ENCODE measurements at regions not wholly inside any gene's neighbourhood (a gene's known extent, or its start where the extent isn't known, plus 50 kb on each side); places are given as distances from the start of the nearest gene placed in this dataset.

DNA sequence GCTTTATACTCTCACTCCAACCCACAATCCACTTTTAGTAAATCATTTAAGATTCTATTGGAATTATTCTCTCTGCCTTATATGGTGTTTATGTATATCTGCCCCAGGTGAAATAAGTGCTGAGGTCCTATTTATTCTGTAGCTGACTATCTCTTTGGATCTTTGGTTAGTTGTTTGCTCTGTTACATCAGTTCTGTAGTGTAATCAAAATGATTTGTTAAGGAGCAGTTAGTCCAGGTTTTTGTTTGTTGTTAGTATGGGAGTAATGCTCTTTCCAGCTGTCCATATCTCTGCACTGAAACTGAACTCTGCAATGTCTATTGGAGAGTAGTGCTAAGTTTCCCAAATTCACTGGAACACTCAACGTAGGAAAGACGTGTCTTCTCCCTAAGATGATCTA, 615.8 kb downstream of the SNAPC1 start:
- no peak for DNase-seq (ENCODE audit: low read depth in 2 of 2)

GRCh38 chr14:62381311-62382070, 619.3 kb downstream of the SNAPC1 start:
- DNase-seq (ENCODE audit: low read depth in 2 of 2), result no peak

DNA sequence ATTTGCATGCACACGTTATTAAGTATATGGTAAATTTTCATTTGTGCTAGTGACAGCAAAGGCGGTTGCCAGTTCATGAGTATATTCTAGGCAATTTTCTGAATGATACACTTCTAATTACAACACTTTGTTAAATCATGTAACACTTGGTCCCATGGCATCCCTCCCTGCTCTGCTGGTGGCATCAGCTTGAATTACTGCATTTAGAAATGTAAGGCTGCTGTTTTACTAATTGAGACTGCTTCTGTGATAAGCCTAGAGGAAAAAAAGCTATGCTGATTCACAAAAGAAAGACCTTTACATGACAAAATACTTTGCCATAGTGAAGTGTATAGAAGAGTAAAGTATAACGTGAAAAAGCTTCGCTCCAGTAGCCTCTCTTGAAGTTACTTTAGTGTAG, 636.1 kb downstream of the KCNH5 start:
- no peak for DNase-seq (ENCODE audit: low read depth in 2 of 2)

GRCh38 chr14:62409626-62410300, 635.5 kb downstream of the KCNH5 start:
- DNase-seq (ENCODE audit: low read depth in 2 of 2), result no peak

DNA sequence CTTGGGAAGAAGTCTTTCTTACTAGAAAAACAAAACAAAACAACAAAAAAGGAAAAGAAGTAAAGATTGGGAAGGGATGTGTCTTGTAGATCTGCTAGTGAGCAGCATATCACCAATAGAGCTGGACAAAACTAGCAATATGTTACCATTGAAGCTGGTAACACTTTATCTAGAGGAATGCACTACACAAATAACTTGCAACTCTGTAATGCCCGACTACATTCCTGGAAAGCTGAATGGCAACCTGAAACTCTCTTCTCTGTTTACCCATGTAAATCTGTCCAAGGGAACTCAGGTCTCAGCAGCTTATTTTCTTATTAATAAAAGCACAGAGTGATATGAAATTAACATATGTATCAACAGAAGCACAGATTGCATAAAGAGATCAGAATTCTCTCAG, 624.4 kb downstream of the KCNH5 start:
- DNase-seq (ENCODE audit: low read depth in 2 of 2), result no peak

DNA sequence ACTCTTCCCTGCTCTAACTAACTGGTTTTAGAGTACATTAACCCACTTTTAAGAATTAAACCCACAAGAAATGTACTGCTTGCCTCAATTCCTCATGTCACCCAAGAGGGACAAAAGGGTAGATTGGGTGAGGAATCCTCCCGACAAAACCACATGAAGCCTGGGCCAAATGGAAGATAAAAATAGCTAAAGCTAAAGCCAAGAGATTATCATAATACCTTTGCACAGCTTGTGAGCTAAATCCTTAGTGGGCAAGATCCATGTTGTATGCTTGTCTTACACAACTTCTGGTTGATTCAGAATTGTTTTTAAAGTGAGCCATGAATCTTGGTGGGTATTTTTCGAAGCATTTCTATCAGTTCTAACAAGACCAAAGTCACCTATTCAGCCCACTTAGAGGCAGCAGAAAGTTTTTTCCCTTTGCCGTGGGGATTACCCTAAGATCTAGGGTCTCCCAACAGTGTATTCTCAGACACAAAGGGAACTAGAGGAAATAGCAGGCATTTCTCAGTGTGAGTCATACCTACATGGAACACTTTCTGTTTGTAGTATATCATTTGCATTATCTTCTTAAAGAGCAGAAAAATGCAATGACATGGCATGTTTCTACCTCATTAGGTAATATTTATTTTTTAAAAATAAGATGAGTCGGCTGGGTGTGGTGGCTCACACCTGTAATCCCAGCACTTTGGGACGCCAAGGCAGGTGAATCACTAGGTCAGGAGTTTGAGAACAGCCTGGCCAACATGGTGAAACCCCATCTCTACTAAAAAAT, 616.6 kb downstream of the KCNH5 start:
- no peak for DNase-seq (ENCODE audit: low read depth in 2 of 2)

DNA sequence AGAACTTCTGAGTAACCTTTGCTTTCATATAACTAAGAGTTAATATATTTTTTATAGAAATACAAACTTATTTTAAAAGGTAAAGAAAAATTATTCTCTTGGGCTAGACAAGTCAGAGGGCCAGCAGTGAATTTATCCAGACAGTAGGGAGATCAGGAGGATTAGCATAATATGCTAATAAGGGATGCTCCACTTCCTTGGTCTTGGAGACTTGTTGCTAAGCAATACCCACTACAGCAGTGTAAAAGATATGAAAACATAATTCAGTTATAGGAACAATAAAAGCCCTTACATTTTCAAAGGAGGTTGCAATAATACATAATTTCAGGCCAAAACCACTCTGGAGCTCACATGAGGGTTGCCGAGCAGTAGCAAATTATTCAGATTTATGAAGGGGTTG, 615.6 kb downstream of the KCNH5 start:
- DNase-seq (ENCODE audit: low read depth in 2 of 2), result no peak

DNA sequence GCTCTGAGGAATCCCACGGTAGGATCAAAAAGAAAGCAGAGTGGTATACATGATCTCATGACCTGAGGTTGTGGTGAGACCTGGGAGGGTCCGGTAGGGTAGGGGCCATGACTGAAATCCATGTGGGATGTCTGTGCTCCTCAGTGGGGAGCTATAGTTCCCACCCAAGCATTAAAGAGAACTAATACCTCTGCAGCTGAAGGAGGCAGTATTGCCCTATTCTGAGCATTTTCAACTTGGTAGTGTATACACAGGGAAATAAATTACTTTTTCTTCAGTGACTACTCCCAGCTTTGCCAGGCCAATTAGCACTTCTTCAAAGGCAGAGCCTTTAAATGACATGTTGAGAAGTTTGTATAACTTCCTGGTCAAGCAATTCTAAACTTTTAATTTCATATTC, 613.8 kb downstream of the KCNH5 start:
- DNase-seq (ENCODE audit: low read depth in 2 of 2), result no peak

- no peak for DNase-seq (ENCODE audit: low read depth in 2 of 2)
Measured at GRCh38 chr14:62432955-62433354, 612.3 kb downstream of the KCNH5 start.

DNA sequence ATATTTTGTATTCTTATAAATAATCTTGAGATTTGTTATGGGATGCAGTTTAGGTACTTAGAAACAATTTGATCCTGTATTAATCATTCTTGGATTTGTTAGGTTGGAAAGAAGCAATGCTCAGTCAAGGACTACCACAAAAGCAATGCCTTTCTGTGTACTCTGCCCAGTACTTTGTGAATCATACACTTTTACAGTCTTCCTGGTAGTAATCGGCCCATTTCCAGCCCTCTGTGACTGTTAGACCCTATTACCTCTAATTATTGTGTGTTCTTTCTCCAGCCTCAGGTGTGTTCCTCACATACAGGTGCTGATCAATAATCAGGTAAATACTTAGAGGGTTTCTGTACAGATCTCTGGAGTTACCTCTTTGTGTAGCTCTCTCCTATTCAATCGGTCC, 609.0 kb downstream of the KCNH5 start:
- DNase-seq (ENCODE audit: low read depth in 2 of 2), result no peak

DNA sequence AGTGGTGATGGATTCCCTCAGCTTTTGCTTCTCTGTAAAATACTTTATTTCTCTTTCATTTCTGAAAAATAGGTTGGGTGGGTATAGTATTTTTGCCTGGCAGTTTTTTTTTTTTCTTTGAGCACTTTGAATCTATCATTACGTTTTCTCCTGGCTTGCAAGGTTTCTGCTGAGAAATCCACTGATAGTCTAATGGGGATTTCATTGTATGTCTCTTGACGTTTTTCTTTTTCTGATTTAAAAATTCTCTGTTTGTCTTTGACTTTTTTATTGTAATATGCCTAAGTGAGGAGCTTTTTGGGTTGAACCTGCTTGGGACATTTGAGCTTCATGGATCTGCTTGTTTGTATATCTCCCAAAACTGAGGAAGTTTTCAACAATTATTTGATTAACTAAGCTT, 606.0 kb downstream of the KCNH5 start:
- no peak for DNase-seq (ENCODE audit: low read depth in 2 of 2)

- DNase-seq (ENCODE audit: low read depth in 2 of 2), result no peak
Measured at GRCh38 chr14:62443796-62444195, 601.5 kb downstream of the KCNH5 start.

DNA sequence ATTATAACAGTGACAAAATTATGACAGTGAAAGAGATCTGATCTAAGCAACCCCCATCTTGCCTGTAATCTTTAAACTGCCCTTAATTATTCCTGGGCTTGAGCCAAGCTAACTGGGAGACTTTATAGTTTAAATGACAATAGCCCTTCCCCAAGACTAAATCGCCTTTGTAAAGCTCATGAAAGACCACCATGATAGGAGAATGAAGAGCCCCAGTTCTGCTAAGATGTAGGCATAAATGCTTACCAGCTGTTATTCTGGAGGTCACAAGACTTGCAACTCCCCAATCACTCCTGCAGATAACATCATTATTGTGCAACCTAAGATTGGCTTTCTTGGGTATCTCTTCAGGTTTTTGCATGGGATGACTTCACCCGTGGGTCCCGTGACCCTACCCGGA, 599.7 kb downstream of the KCNH5 start:
- DNase-seq (ENCODE audit: low read depth in 2 of 2), result no peak

- no peak for DNase-seq (ENCODE audit: low read depth in 2 of 2)
Measured at GRCh38 chr14:62451221-62451620, 594.0 kb downstream of the KCNH5 start.

DNA sequence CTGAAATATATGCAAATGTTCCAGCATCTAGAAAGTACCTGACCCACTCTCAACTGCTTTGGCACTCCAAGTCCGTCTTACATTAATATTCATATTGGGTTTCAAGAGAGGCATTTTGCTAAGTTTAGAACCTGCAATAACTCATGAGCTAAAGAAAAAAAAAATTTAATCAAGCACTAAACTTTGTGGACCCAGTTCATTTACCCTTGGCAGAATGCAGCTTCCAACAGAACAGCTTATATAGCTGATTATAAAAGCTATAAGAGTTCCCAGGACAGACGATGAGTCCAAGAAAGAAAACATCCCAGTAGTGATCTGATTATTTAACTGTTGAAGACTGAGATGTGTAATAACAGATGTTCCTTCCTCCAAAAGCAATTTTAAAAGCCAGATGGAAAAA, 592.0 kb downstream of the KCNH5 start:
- DNase-seq (ENCODE audit: low read depth in 2 of 2), result no peak

DNA sequence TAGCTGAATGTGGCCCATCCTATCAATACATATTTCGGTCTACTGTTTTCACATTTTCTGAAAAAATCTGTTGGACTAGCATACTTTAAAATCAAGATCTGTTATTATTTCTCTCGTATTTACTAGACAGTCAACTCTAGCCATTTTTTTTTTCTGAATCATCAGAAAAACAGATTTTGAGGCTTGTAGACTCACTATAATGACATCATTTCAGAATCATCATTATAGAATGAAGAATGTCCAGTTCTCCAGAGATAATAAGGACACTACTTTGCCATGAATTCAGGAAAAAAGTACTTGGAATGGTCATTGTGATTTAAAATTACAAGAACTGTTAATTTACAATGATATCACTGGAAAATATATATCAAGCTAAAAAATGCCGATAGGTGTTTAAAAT, 589.8 kb downstream of the KCNH5 start:
- DNase-seq (ENCODE audit: low read depth in 2 of 2), result no peak

DNA sequence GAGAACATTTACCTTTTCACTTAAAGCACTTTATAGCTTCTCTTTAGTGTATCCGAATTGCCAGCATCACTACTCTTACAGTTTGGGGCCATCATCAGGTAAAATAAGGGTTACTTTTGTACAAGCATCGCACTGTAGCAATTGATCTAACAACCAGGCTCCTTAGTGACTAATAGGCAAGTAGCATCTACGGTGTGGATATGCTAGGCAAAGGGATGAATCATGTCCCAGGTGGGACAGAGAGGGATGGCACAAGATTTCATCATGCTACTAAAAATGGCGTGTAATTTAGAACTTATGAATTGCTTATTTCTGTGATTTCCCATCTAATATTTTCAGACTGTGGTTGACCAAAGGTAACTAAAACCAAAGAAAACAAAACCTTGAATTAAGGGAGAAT, 582.3 kb downstream of the KCNH5 start:
- DNase-seq (ENCODE audit: low read depth in 2 of 2), result no peak

DNA sequence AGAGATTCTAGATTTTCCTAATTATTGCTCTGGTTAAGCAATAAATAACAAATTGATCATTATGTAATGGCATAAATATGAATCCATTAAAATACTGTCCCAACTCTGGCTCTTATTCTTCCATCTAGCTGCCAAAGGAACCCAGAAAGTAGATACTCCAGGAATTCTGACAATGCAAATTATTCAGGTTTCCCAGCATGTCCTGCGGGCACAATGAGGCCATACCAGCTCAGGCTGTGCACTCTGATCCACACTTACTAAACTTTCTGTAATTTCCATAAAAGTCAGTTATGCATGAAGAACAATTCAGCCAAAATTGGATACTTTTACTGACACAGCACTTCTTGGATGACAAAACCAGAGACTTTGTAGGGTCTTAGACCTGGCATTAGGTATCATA, 576.3 kb downstream of the KCNH5 start:
- DNase-seq (ENCODE audit: low read depth in 2 of 2), result no peak

GRCh38 chr14:62470935-62471334, 574.3 kb downstream of the KCNH5 start:
- DNase-seq (ENCODE audit: low read depth in 2 of 2), result no peak

DNA sequence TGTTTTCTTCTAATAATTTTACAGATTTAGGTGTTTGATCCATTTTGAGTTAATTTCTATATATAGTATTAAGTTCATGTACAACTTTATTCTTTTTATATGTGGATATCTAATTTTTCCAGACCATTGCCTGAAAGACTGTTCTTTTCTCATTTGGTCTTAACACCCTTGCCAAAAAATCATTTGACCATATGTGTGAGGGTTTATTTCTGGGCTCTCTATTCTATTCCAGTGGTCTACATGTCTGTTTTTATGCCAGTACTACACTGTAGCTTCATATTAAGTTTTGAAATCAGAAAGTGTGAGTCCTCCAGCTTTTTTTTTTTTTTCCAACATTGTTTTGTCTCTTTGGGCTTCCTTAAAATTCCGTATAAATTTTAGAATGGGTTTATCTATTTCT, 554.1 kb downstream of the KCNH5 start:
- no peak for DNase-seq (ENCODE audit: low read depth in 2 of 2)

DNA sequence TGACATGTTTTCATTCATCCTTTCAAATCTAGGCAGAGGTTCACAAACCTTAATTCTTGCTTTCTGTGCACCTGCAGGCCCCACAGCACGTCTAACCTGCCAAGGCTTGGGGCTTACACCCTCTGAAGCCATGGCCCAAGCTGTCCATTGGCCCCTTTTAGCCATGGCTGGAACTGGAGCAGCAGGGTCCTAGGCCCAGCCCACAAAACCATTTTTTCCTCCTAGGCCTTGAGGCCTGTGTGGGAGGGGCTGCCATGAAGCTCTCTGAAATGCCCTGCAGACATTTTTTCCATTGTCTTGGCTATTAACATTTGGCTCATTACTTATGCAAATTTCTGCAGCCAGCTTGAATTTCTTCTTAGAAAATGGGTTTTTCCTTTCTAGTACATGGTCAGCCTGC, 547.5 kb downstream of the KCNH5 start:
- DNase-seq (ENCODE audit: low read depth in 2 of 2), result no peak

- no peak for DNase-seq (ENCODE audit: low read depth in 2 of 2)
Measured at GRCh38 chr14:62501021-62501750, 544.1 kb downstream of the KCNH5 start.

Data from stimulated activated CD8-positive, alpha-beta memory T cell treated with anti-CD3 and anti-CD28 coated beads, Interleukin-15, amount 100 ng/mL, for 4 hours (primary cell).